CD14-positive monocyte (primary cell): ENCODE measurements at regions not wholly inside any gene's neighbourhood (a gene's known extent, or its start where the extent isn't known, plus 50 kb on each side); places are given as distances from the start of the nearest gene placed in this dataset.

Experiments used
- DNase-seq, 3 donors: peaks; one replicate each; pipeline ENCODE4 v3.0.0-alpha.2; 2011 to 2022
- H2AFZ ChIP-seq: 2 replicates; pipeline ENCODE4 v1.6.0; 2012; ENCODE audit warnings: mild to moderate bottlenecking, low read depth, low read length, inconsistent platforms; ENCODE audit not compliant: insufficient read depth, poor library complexity, severe bottlenecking
- H3K27ac ChIP-seq, 2 donors: 1 replicate in 1 of 2; 2 replicates in 1 of 2; pipeline ENCODE4 v1.5.1; 2012 to 2013; ENCODE audit warnings: low read length in 2 of 2, control low read depth in 1 of 2, inconsistent platforms in 1 of 2, low read depth in 1 of 2, mild to moderate bottlenecking in 1 of 2
- H3K27me3 ChIP-seq, 2 donors: one replicate each; pipeline versions ENCODE4 v1.6.0 to v1.6.1; 2011 to 2013; ENCODE audit warnings: low read length in 2 of 2; ENCODE audit not compliant: control insufficient read depth in 2 of 2, insufficient read depth in 2 of 2
- H3K36me3 ChIP-seq, 2 donors: replicated peaks in 1 of 2; 1 replicate in 1 of 2; 2 replicates in 1 of 2; pipeline versions ENCODE4 v1.5.1 to v1.6.1; 2012 to 2013; ENCODE audit warnings: low read length in 2 of 2, control low read depth in 1 of 2, inconsistent platforms in 1 of 2, mild to moderate bottlenecking in 1 of 2; ENCODE audit not compliant: insufficient read depth in 2 of 2, control insufficient read depth in 1 of 2
- H3K4me1 ChIP-seq, 2 donors: 1 replicate in 1 of 2; 2 replicates in 1 of 2; pipeline versions ENCODE4 v1.5.1 to v1.6.1; 2012 to 2013; ENCODE audit warnings: low read length in 2 of 2, control low read depth in 1 of 2, inconsistent platforms in 1 of 2, mild to moderate bottlenecking in 1 of 2, moderate library complexity in 1 of 2; ENCODE audit not compliant: insufficient read depth in 2 of 2, control insufficient read depth in 1 of 2
- H3K4me2 ChIP-seq: replicated peaks from 2 replicates; pipeline ENCODE3; 2012; ENCODE audit warnings: low read length, moderate library complexity, mild to moderate bottlenecking; ENCODE audit not compliant: poor library complexity, severe bottlenecking; ENCODE audit errors: extremely low read depth
- H3K4me3 ChIP-seq, 3 experiments: fragments of 200-600 bp in 1 of 3; sonication (generic) in 1 of 3; replicated peaks in 1 of 3; 1 replicate in 2 of 3; 2 replicates in 1 of 3; pipeline ENCODE4 v1.5.1; 2011 to 2013; ENCODE audit warnings: low read length in 3 of 3, mild to moderate bottlenecking in 3 of 3, control low read depth in 2 of 3, low read depth in 2 of 3, inconsistent platforms in 1 of 3, moderate library complexity in 1 of 3
- H3K79me2 ChIP-seq: 2 replicates; pipeline ENCODE4 v1.6.0; 2012; ENCODE audit warnings: mild to moderate bottlenecking, control low read depth, inconsistent platforms, low read length, moderate library complexity; ENCODE audit not compliant: insufficient read depth
- H3K9ac ChIP-seq: 2 replicates; pipeline ENCODE4 v1.6.0; 2017; ENCODE audit warnings: low read length, mild to moderate bottlenecking; ENCODE audit not compliant: insufficient read depth, poor library complexity, severe bottlenecking
- H3K9me3 ChIP-seq, 2 donors: replicated peaks in 1 of 2; 1 replicate in 1 of 2; 2 replicates in 1 of 2; pipeline versions ENCODE4 v1.5.1 to v1.6.1; 2012 to 2013; ENCODE audit warnings: low read length in 2 of 2, control low read depth in 1 of 2; ENCODE audit not compliant: control insufficient read depth in 1 of 2, insufficient read depth in 1 of 2
- H4K20me1 ChIP-seq: 2 replicates; pipeline ENCODE4 v1.6.0; 2012; ENCODE audit warnings: mild to moderate bottlenecking, low read length, control low read depth, moderate library complexity; ENCODE audit not compliant: insufficient read depth
- H3K27ac Mint-ChIP-seq, 7 donors: one replicate each; pipeline ENCODE4 v1.8.0; 2020; ENCODE audit warnings: mild to moderate bottlenecking in 7 of 7, mixed read lengths in 7 of 7, moderate library complexity in 6 of 7, inconsistent platforms in 2 of 7
- H3K27me3 Mint-ChIP-seq, 3 donors: one replicate each; pipeline ENCODE4 v1.8.0; 2021 to 2022; ENCODE audit warnings: low read depth in 3 of 3, mild to moderate bottlenecking in 3 of 3, mixed read lengths in 3 of 3, moderate library complexity in 3 of 3, inconsistent platforms in 1 of 3
- H3K36me3 Mint-ChIP-seq, 2 donors: one replicate each; pipeline ENCODE4 v1.8.0; 2020; ENCODE audit warnings: mixed read lengths in 2 of 2, inconsistent platforms in 1 of 2, mild to moderate bottlenecking in 1 of 2
- H3K4me1 Mint-ChIP-seq: one replicate; pipeline ENCODE4 v1.8.0; 2020; ENCODE audit warnings: mild to moderate bottlenecking, mixed read lengths
- H3K4me3 Mint-ChIP-seq, 2 donors: one replicate each; pipeline ENCODE4 v1.8.0; 2020; ENCODE audit warnings: mild to moderate bottlenecking in 2 of 2, mixed read lengths in 2 of 2, moderate library complexity in 1 of 2
- H3K9me3 Mint-ChIP-seq, 7 donors: one replicate each; pipeline ENCODE4 v1.8.0; 2020 to 2022; ENCODE audit warnings: mixed read lengths in 7 of 7, mild to moderate bottlenecking in 6 of 7, moderate library complexity in 6 of 7, inconsistent platforms in 2 of 7
- CTCF ChIP-seq: fragments of 200-600 bp; IDR thresholded peaks from one replicate; pipeline ENCODE4 v1.8.0; 2022; ENCODE audit warnings: antibody characterized with exemption, mild to moderate bottlenecking
- WGBS: methylation state at CpG from one replicate; pipeline ENCODE4 v1.1.5; 2013; ENCODE audit warnings: missing lambda C conversion rate; ENCODE audit not compliant: insufficient coverage; 5-methylcytosine and 5-hydroxymethylcytosine counted together
- intact Hi-C, 2 donors: fragments of 100-400 bp; cut with micrococcal nuclease; formaldehyde crosslinking; loops; one replicate each; pipeline versions ENCODE4 v1.15.0 to v1.15.1; 2023

DNA sequence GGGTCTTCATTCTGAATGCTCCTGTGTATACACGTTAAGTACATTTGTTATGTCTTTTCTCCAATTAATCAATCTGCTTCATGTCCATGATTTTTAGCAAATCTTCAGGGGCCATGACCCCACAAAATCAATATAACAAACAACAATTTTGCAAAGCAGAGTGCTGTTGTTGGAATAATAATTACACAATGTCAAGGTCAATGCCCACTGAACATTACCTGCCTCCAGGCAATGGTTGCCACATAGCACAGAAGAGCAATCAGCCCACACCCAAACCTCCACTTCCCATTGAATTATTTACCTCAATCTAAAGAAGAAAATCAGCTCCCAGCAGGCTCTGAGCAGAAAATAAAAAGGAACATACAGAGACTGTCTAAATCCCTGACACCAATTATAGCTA lies 208.8 kb upstream of the USP9Y start:
- Histone ChIP-seq H3K4me3 (no peak overlapping the region), H4K20me1 (no peaks in the 10 kb centered on the region), H3K9me3 (no peaks in the 10 kb centered on the region), H3K36me3 (no peaks in the 10 kb centered on the region), H3K9ac (no peak overlapping the region), H3K27ac (no peak overlapping the region), H3K4me1 (no peaks in the 10 kb centered on the region), H3K4me2 (no peak overlapping the region), H2AFZ (no peak overlapping the region), H3K79me2 (no peaks in the 10 kb centered on the region), H3K27me3 (no peaks in the 10 kb centered on the region)
- TF ChIP-seq CTCF, result no peak
- DNase-seq, result no peak
- Mint-ChIP-seq H3K4me3 (no peak overlapping the region), H3K27me3 (peaks cover 0 to 4% (median 0%) of the 10 kb centered on the region in 3 donors), H3K27ac (no peak overlapping the region), H3K9me3 (peaks cover 0 to 10% (median 0%) of the 10 kb centered on the region in 7 donors), H3K4me1 (no peaks in the 10 kb centered on the region), H3K36me3 (no peaks in the 10 kb centered on the region)
- WGBS, result no CpG with 5 or more reads among the region's 1 CpG
- intact Hi-C loops, result no loop called here

- intact Hi-C loops, result no loop called here
- H3K36me3 Mint-ChIP-seq, result no peaks in the 10 kb centered on the region
- H4K20me1 ChIP-seq, result no peaks in the 10 kb centered on the region
- H3K4me3 ChIP-seq, result no peak overlapping the region
- H3K27ac ChIP-seq, result no peak overlapping the region
- no peak overlapping the region for H3K4me2 ChIP-seq
- no CpG with 5 or more reads among the region's 2 CpGs for WGBS
- H3K4me1 ChIP-seq, result no peaks in the 10 kb centered on the region
- H3K27ac Mint-ChIP-seq, result no peak overlapping the region
- H3K27me3 ChIP-seq, result no peaks in the 10 kb centered on the region
- H3K9me3 ChIP-seq, result no peaks in the 10 kb centered on the region
- H3K36me3 ChIP-seq, result no peaks in the 10 kb centered on the region
- no peak overlapping the region for H3K9ac ChIP-seq
- no peak for DNase-seq
- no peak overlapping the region for H3K4me3 Mint-ChIP-seq
- no peak for TF ChIP-seq CTCF
- H3K27me3 Mint-ChIP-seq, result peaks cover 0 to 2% (median 0%) of the 10 kb centered on the region in 3 donors
- peaks cover 0 to 13% (median 0%) of the 10 kb centered on the region in 7 donors for H3K9me3 Mint-ChIP-seq
- no peaks in the 10 kb centered on the region for H3K79me2 ChIP-seq
- no peaks in the 10 kb centered on the region for H3K4me1 Mint-ChIP-seq
- H2AFZ ChIP-seq, result no peak overlapping the region
Measured at GRCh38 chrY:12496007-12496406, 205.0 kb upstream of the USP9Y start.
